Kidney epithelial cell (primary cell): ENCODE measurements at regions not wholly inside any gene's neighbourhood (a gene's known extent, or its start where the extent isn't known, plus 50 kb on each side); places are given as distances from the start of the nearest gene placed in this dataset.
"Not testable (repeated sequence)": the region's sequence is repeated elsewhere in the genome, so short reads cannot be mapped to it uniquely, and the experiment has no call there.

Source experiments
- DNase-seq: peaks from one replicate; pipeline ENCODE4 v3.0.0-alpha.2; 2010; ENCODE audit warnings: low read depth
- H3K27me3 ChIP-seq: 2 replicates; pipeline ENCODE4 v1.6.0; 2011; ENCODE audit warnings: low read length; ENCODE audit not compliant: control insufficient read depth, insufficient read depth
- H3K36me3 ChIP-seq: 2 replicates; pipeline ENCODE4 v1.5.1; 2011; ENCODE audit warnings: low read length; ENCODE audit not compliant: control insufficient read depth, insufficient read depth
- H3K4me3 ChIP-seq: 2 replicates; pipeline ENCODE4 v1.5.1; 2011; ENCODE audit warnings: low read depth, mild to moderate bottlenecking, control low read depth, low read length
- CTCF ChIP-seq: IDR thresholded peaks from 2 replicates; pipeline ENCODE4 v1.5.1; 2011; ENCODE audit warnings: mild to moderate bottlenecking, moderate library complexity, low read length, control low read depth, inconsistent platforms; ENCODE audit not compliant: insufficient read depth, poor library complexity, severe bottlenecking

- H3K4me3 ChIP-seq = no peak overlapping the region
- no peaks in the 10 kb centered on the region for H3K36me3 ChIP-seq
- TF ChIP-seq CTCF = no peak
- no peak for DNase-seq
- no peaks in the 10 kb centered on the region for H3K27me3 ChIP-seq
Measured at GRCh38 chrX:129000018-129000417, 523.3 kb downstream of the SMARCA1 start.

DNA sequence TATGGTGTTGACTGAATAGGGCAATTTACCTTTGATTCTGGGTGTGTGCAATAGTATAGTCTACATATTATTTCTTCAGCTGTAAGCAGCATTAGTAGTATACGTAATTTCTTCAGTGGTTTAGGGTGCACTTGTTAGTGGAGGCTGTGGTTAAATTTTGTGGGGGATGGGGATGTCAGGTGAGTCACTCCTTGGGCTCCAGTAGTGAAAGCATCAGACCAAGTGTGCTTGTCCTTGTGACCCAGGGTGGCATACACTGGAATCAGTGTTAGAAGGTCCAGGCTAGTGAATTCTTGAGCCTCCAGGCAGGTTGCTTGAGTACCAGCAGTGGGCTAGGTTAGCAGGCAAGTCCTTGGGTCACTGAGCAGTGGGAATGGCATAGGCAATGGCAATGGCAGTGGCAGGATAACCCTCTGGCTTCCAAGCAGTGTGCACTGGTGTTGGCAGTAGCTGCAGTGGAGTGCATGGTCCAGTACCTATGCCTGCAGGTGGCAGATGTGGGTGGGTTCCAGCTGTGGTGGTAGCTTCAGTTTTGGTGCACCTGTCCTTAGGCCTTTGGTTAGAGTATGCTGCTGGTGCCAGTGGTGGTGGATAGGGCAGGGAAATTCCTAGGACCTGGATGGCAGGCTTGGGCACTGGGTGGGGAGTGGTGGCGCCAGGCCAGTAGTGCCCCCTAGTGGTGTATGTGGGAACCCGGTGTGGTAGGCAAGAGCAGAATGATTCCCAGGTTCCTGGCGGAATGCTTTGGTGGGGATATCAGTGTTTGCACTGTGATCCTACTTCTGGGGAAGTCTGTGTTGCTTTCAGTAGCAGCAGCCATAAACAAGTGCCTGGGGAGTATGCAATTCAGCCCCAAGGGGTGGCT is 531.0 kb downstream of the SMARCA1 start:
- no peak for DNase-seq
- no peaks in the 10 kb centered on the region for H3K27me3 ChIP-seq
- no peak overlapping the region for H3K4me3 ChIP-seq
- no peak for TF ChIP-seq CTCF
- H3K36me3 ChIP-seq = no peaks in the 10 kb centered on the region

GRCh38 chrX:128975745-128976144 is 547.5 kb downstream of the SMARCA1 start:
- H3K4me3 ChIP-seq = no peak overlapping the region
- DNase-seq = no peak
- no peaks in the 10 kb centered on the region for H3K36me3 ChIP-seq
- peak; percentile 68 for TF ChIP-seq CTCF
- H3K27me3 ChIP-seq = no peaks in the 10 kb centered on the region

- TF ChIP-seq CTCF = no peak
- DNase-seq = no peak
- no peaks in the 10 kb centered on the region for H3K27me3 ChIP-seq
- H3K4me3 ChIP-seq = no peak overlapping the region
- H3K36me3 ChIP-seq = no peaks in the 10 kb centered on the region
Measured at GRCh38 chrX:128973033-128973432, 550.3 kb downstream of the SMARCA1 start.

DNA sequence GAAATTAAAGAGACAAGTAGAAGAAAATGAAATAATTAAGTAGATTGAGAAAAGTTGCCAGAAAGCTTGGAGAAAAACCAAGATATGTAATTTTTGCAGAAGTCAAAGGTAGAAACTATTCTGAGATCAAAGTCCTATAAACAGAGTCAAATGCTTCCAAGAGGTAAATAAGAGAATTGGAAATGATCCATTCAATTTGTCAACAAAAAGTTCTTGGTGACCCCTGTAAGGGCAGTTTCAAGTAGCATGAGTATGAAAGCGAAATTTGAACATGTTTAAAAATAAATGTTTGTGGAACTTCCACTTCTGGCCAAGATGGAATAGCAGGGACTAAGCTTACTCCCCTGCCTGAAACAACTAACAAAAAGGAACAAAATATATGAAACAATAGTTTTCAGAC is 562.0 kb downstream of the SMARCA1 start:
- Histone ChIP-seq H3K36me3 (no peaks in the 10 kb centered on the region), H3K4me3 (no peak overlapping the region), H3K27me3 (no peaks in the 10 kb centered on the region)
- TF ChIP-seq CTCF = no peak
- no peak for DNase-seq

DNA sequence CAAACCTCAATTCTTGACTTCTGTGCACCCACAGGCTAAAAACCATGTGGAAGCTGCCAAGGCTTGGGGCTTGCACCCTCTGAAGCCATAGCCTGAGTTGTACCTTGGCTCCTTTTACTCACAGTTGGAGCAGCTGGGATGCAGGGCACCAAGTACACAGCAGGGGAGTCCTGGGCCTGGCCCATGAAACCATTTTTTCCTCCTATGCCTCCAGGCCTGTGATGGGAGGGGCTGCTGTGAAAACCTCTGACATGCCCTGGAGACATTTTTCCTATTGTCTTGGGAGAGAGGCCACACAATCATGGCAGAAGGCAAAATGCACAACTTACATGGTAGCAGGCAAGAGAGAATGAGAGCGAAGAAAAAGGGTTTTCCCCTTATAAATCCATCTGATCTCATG is 568.6 kb downstream of the SMARCA1 start:
- H3K4me3 ChIP-seq, H3K27me3 ChIP-seq, DNase-seq, H3K36me3 ChIP-seq: not testable (repeated sequence)
